ENCODE measurements at regions not wholly inside any gene's neighbourhood (a gene's known extent, or its start where the extent isn't known, plus 50 kb on each side); places are given as distances from the start of the nearest gene placed in this dataset.

DNA sequence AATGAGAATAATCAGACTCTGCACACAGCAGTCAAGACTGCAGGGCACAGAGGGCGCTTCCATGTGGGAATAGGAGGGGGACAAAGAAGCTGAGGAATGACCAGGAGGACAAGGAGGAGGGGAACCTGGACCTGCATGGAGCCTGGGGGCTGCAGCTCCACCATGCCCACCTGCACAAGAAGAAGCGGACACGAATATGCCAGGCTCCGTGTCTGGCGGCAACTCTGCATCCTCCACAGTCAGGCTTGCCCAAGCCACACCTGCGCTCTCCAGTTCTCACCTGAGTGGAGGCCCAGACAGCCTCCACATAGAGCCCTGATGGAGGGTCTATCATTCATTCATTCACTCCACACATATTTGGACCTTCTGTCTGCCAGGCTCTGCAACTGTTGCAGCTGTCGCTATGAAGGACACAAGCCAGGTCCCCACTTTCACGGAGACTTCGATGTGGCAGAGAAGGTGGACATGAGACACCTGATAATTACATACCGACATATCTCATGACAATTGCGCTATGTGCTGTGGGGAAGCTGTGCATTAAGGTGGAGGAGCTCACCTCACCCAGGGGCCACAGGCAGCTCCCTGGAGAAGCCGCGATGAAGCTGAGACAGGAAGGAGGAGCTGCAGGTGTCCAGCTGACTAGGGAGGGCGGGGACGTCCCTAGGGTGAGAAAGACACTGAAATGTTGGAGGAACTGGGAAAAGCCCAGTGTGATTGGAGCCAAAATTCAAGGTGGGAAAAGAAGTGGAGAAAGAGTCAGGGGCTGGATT lies 159.2 kb downstream of the INHBB start:
- no peak for TF ChIP-seq EZH2 (IDR thresholded peaks at IDR 0.05; ENCODE audit: low read depth, unreplicated experiment)
- TF ChIP-seq, protein P1, sequence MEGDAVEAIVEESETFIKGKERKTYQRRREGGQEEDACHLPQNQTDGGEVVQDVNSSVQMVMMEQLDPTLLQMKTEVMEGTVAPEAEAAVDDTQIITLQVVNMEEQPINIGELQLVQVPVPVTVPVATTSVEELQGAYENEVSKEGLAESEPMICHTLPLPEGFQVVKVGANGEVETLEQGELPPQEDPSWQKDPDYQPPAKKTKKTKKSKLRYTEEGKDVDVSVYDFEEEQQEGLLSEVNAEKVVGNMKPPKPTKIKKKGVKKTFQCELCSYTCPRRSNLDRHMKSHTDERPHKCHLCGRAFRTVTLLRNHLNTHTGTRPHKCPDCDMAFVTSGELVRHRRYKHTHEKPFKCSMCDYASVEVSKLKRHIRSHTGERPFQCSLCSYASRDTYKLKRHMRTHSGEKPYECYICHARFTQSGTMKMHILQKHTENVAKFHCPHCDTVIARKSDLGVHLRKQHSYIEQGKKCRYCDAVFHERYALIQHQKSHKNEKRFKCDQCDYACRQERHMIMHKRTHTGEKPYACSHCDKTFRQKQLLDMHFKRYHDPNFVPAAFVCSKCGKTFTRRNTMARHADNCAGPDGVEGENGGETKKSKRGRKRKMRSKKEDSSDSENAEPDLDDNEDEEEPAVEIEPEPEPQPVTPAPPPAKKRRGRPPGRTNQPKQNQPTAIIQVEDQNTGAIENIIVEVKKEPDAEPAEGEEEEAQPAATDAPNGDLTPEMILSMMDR (conservative IDR thresholded peaks at IDR 0.05; ENCODE audit: low read depth in 2 of 2): no peak
- TF ChIP-seq POLR2AphosphoS5 (IDR thresholded peaks at IDR 0.05; ENCODE audit: low read depth): no peak
- TF ChIP-seq, protein P2, sequence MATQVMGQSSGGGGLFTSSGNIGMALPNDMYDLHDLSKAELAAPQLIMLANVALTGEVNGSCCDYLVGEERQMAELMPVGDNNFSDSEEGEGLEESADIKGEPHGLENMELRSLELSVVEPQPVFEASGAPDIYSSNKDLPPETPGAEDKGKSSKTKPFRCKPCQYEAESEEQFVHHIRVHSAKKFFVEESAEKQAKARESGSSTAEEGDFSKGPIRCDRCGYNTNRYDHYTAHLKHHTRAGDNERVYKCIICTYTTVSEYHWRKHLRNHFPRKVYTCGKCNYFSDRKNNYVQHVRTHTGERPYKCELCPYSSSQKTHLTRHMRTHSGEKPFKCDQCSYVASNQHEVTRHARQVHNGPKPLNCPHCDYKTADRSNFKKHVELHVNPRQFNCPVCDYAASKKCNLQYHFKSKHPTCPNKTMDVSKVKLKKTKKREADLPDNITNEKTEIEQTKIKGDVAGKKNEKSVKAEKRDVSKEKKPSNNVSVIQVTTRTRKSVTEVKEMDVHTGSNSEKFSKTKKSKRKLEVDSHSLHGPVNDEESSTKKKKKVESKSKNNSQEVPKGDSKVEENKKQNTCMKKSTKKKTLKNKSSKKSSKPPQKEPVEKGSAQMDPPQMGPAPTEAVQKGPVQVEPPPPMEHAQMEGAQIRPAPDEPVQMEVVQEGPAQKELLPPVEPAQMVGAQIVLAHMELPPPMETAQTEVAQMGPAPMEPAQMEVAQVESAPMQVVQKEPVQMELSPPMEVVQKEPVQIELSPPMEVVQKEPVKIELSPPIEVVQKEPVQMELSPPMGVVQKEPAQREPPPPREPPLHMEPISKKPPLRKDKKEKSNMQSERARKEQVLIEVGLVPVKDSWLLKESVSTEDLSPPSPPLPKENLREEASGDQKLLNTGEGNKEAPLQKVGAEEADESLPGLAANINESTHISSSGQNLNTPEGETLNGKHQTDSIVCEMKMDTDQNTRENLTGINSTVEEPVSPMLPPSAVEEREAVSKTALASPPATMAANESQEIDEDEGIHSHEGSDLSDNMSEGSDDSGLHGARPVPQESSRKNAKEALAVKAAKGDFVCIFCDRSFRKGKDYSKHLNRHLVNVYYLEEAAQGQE (IDR thresholded peaks at IDR 0.05; ENCODE audit: unreplicated experiment): no peak
